Fibroblast of the aortic adventitia (primary cell): ENCODE measurements at regions not wholly inside any gene's neighbourhood (a gene's known extent, or its start where the extent isn't known, plus 50 kb on each side); places are given as distances from the start of the nearest gene placed in this dataset.
A peak's percentile ranks its signal among the peaks of the same experiment; 100 is the strongest.

ENCODE experiments used
- DNase-seq: peaks from one replicate; pipeline ENCODE4 v3.0.0-alpha.2; 2010; ENCODE audit warnings: low read depth
- H3K4me3 ChIP-seq: 2 replicates; pipeline ENCODE4 v1.5.1; 2011; ENCODE audit warnings: low read depth, mild to moderate bottlenecking, control low read depth, low read length, moderate library complexity
- CTCF ChIP-seq: IDR thresholded peaks from 2 replicates; pipeline ENCODE4 v1.5.1; 2011; ENCODE audit warnings: mild to moderate bottlenecking, low read length, control low read depth, inconsistent platforms; ENCODE audit not compliant: insufficient read depth

GRCh38 chr14:50001999-50002925 is 109.4 kb downstream of the ARF6 start:
- no peak overlapping the region for H3K4me3 ChIP-seq
- no peak for TF ChIP-seq CTCF
- DNase-seq, result no peak

DNA sequence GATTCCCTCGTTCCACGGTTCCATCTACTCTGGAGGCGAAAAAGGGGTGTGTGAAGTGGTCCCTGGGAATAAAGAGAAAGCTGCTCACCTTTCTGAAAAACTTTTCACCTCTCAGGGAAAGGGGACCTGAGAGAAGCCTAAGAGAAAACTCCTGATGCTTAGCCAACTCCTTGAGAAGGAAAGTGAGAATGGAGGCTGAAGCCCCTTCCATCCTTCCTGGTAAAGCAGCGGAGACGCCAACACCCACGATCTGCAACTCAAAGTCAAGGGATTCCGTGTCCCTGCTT is 110.0 kb downstream of the ARF6 start:
- H3K4me3 ChIP-seq, result peak overlapping the region; percentile 61
- TF ChIP-seq CTCF, result no peak
- no peak for DNase-seq

DNA sequence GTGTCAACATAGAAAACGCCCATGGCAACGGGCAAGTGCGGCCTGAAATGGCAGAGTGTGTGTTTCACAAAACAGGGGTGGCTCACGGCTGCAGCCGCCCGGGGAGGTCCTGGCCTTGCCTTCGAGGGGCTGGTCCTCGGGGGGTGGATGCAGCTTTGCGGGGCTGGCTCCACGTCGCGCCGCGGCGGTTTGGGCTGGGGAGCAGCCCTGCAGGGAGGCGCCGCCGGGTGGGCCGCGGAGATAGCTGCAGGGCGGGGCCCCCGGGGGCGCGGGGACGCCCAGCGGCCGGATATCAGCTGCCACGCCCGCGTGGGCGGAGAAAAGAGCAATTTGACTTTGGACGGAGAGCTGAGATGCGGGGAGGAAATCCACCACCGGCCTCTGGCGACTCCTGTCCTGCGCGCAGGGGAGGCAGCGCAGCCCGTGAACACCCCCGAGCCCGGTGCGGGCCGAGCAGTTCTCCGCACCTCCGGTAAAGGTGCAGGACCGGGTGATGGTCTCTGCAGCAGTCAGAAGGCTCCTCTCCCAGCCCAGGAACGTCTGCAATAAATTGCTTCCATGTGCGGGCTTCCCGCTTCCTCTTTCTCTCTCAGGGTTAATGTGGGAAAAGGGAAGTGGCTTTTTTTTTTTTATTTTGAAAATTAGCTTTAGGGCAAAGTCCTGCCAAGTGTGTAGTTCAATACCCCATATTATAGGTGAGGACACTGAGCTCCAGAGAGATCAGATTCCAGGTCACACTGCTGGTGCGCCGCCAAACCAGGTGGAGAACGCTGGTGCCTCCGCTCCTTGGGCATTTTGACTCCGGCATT is 110.5 kb downstream of the ARF6 start:
- TF ChIP-seq CTCF, result no peak
- DNase-seq, result peak; percentile 51

GRCh38 chr14:50006141-50006540 is 110.2 kb downstream of the VCPKMT start:
- H3K4me3 ChIP-seq, result no peak overlapping the region
- no peak for TF ChIP-seq CTCF
- no peak for DNase-seq

More for the DNA sequence above, 110.5 kb downstream of the ARF6 start:
- H3K4me3 ChIP-seq, result peak overlapping the region; percentile 61

GRCh38 chr14:50007123-50007903 is 109.1 kb downstream of the VCPKMT start:
- TF ChIP-seq CTCF, result no peak
- DNase-seq, result no peak
- no peak overlapping the region for H3K4me3 ChIP-seq

GRCh38 chr14:50008562-50008961 is 107.8 kb downstream of the VCPKMT start:
- no peak for TF ChIP-seq CTCF
- no peak overlapping the region for H3K4me3 ChIP-seq
- DNase-seq, result no peak
